Ascending aorta (tissue), 2 donors: ENCODE measurements at regions not wholly inside any gene's neighbourhood (a gene's known extent, or its start where the extent isn't known, plus 50 kb on each side); places are given as distances from the start of the nearest gene placed in this dataset.

Experiments
- DNase-seq, 2 donors: peaks; one replicate each; pipeline ENCODE4 v3.0.0-alpha.2; 2019; ENCODE audit warnings: low spot score in 2 of 2
- H3K27ac ChIP-seq, 2 donors: fragments of 200-600 bp; sonication (generic); one replicate each; pipeline ENCODE4 v1.5.1; 2016 to 2017; ENCODE audit warnings: mild to moderate bottlenecking in 1 of 2
- H3K27me3 ChIP-seq: fragments of 200-600 bp; sonication (generic); one replicate; pipeline ENCODE4 v1.5.1; 2017
- H3K36me3 ChIP-seq, 2 donors: fragments of 200-600 bp; sonication (generic); one replicate each; pipeline ENCODE4 v1.5.1; 2016
- H3K4me1 ChIP-seq, 2 donors: fragments of 200-600 bp; sonication (generic); one replicate each; pipeline ENCODE4 v1.5.1; 2016 to 2017; ENCODE audit warnings: mild to moderate bottlenecking in 1 of 2
- H3K4me3 ChIP-seq, 2 donors: fragments of 200-600 bp; sonication (generic); one replicate each; pipeline ENCODE4 v1.5.1; 2016 to 2017; ENCODE audit warnings: mild to moderate bottlenecking in 1 of 2
- H3K9me3 ChIP-seq, 2 donors: fragments of 200-600 bp; sonication (generic); one replicate each; pipeline ENCODE4 v1.5.1; 2016
- CTCF ChIP-seq, 3 experiments: fragments of 200-600 bp in 2 of 3; fragments of 450-650 bp in 1 of 3; sonication (generic) in 2 of 3; IDR thresholded peaks; one replicate each; pipeline ENCODE4 v1.5.1; 2016 to 2019; ENCODE audit warnings: antibody characterized with exemption in 3 of 3, mild to moderate bottlenecking in 1 of 3, moderate library complexity in 1 of 3
- intact Hi-C: fragments of 100-400 bp; cut with DNase I; formaldehyde crosslinking; loops from one replicate; pipeline ENCODE4 v1.15.1; 2023

GRCh38 chr4:126553248-126553647 is 1079.5 kb upstream of the INTU start:
- H3K36me3 ChIP-seq = no peaks in the 10 kb centered on the region
- no peak for TF ChIP-seq CTCF (IDR thresholded peaks at IDR 0.05)
- H3K9me3 ChIP-seq = no peaks in the 10 kb centered on the region
- H3K4me3 ChIP-seq = no peak overlapping the region
- H3K27ac ChIP-seq = no peak overlapping the region
- no peak for DNase-seq
- intact Hi-C loops = no loop called here
- H3K27me3 ChIP-seq = no peaks in the 10 kb centered on the region
- H3K4me1 ChIP-seq = no peaks in the 10 kb centered on the region

DNA sequence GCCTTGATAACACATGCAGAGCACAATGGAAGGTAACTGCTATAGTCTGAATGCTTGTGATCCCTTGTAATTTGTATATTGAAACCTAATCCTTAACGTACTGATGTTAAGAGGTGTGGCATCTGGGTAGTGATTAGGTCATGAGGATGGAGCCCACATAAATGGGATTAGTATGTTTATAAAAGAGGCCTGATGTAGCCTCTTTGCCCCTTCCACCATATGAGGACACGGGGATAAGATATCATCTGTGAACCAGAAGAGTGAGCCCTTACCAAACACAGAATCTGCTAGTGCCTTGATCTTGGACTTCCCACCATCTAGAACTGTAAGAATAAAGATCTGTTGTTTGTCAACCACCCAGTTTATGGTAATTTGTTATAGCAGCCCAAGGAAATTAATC is 1074.2 kb upstream of the INTU start:
- H3K9me3 ChIP-seq = no peaks in the 10 kb centered on the region
- H3K27ac ChIP-seq = no peak overlapping the region
- TF ChIP-seq CTCF (IDR thresholded peaks at IDR 0.05) = no peak
- no peaks in the 10 kb centered on the region for H3K36me3 ChIP-seq
- H3K4me3 ChIP-seq = no peak overlapping the region
- no peaks in the 10 kb centered on the region for H3K4me1 ChIP-seq
- DNase-seq = no peak
- intact Hi-C loops = no loop called here
- H3K27me3 ChIP-seq = no peaks in the 10 kb centered on the region

- Histone ChIP-seq H3K4me1 (no peaks in the 10 kb centered on the region), H3K9me3 (no peaks in the 10 kb centered on the region), H3K4me3 (no peak overlapping the region), H3K27me3 (no peaks in the 10 kb centered on the region), H3K27ac (no peak overlapping the region), H3K36me3 (no peaks in the 10 kb centered on the region)
- DNase-seq = no peak
- intact Hi-C loops = no loop called here
- TF ChIP-seq CTCF (IDR thresholded peaks at IDR 0.05) = no peak
Measured at GRCh38 chr4:126559961-126560360, 1072.8 kb upstream of the INTU start.

DNA sequence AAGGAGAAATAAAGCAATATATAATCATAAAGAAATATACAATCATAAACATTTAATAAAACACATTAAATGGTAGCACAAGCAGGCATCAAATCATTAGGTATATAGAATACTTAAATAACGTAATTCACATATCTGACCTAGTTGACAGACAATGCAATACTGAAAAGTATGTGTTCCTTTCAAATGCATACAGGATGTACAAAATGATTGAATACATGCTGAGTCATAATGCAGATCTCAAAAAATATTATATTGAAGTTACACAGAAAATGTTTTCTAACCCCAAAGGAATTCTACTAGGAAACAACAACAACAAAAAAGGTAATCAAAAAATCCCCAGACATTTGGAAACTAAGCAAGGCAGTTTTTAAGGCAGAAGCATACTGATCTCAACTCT is 1072.0 kb upstream of the INTU start:
- Histone ChIP-seq H3K27me3 (no peaks in the 10 kb centered on the region), H3K27ac (no peak overlapping the region), H3K4me3 (no peak overlapping the region), H3K9me3 (no peaks in the 10 kb centered on the region), H3K36me3 (no peaks in the 10 kb centered on the region), H3K4me1 (no peaks in the 10 kb centered on the region)
- intact Hi-C loops = no loop called here
- DNase-seq = no peak
- no peak for TF ChIP-seq CTCF (IDR thresholded peaks at IDR 0.05)

DNA sequence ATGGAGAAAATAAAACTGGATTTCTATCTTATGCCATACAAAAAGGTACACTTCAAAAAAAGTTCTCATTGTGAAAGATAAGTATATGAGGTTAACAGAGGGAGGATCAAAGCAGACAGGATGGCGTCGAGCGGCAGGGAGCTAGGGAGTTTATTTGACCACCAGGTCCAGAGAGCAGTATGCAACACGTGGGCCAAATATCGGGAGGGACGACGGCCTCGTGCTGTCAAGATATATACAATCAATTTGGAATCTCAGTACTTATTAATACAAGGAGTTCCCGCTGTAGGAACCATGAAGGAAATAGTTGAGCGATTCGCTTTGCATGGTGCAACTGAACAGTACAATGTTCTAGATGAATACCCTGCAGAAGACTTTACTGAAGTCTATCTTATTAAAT is 1069.4 kb upstream of the INTU start:
- no peak overlapping the region for H3K27ac ChIP-seq
- intact Hi-C loops = no loop called here
- no peak overlapping the region for H3K4me3 ChIP-seq
- no peak for DNase-seq
- H3K4me1 ChIP-seq = no peaks in the 10 kb centered on the region
- H3K9me3 ChIP-seq = no peaks in the 10 kb centered on the region
- no peaks in the 10 kb centered on the region for H3K27me3 ChIP-seq
- TF ChIP-seq CTCF (IDR thresholded peaks at IDR 0.05) = no peak
- no peaks in the 10 kb centered on the region for H3K36me3 ChIP-seq

GRCh38 chr4:126564283-126564854 is 1068.4 kb upstream of the INTU start:
- Histone ChIP-seq H3K27ac (no peak overlapping the region), H3K4me1 (no peaks in the 10 kb centered on the region), H3K9me3 (no peaks in the 10 kb centered on the region), H3K36me3 (no peaks in the 10 kb centered on the region), H3K27me3 (no peaks in the 10 kb centered on the region), H3K4me3 (no peak overlapping the region)
- no peak for TF ChIP-seq CTCF (IDR thresholded peaks at IDR 0.05)
- no peak for DNase-seq
- intact Hi-C loops = no loop called here
